Spleen (tissue), 11 donors: ENCODE measurements at regions not wholly inside any gene's neighbourhood (a gene's known extent, or its start where the extent isn't known, plus 50 kb on each side); places are given as distances from the start of the nearest gene placed in this dataset.
"Not testable (repeated sequence)": the region's sequence is repeated elsewhere in the genome, so short reads cannot be mapped to it uniquely, and the experiment has no call there.

ENCODE experiments used
- DNase-seq: peaks from one replicate; pipeline ENCODE4 v3.0.0-alpha.2; 2020
- H3K27ac ChIP-seq, 8 donors: fragments of 200-600 bp; sonication (generic) in 7 of 8; 1 replicate in 4 of 8; 2 replicates in 4 of 8; pipeline versions ENCODE4 v1.5.0 to v1.8.0; 2016 to 2021; ENCODE audit warnings: inconsistent platforms in 4 of 8, mild to moderate bottlenecking in 4 of 8, moderate library complexity in 1 of 8
- H3K27me3 ChIP-seq, 7 donors: fragments of 200-600 bp; sonication (generic) in 6 of 7; replicated peaks in 1 of 7; 1 replicate in 4 of 7; 2 replicates in 3 of 7; pipeline versions ENCODE4 v1.5.0 to v1.8.0; 2016 to 2021; ENCODE audit warnings: inconsistent platforms in 3 of 7, mild to moderate bottlenecking in 1 of 7
- H3K36me3 ChIP-seq, 6 donors: fragments of 200-600 bp; sonication (generic) in 5 of 6; 1 replicate in 4 of 6; 2 replicates in 2 of 6; pipeline versions ENCODE4 v1.5.0 to v1.8.0; 2016 to 2021; ENCODE audit warnings: inconsistent platforms in 2 of 6
- H3K4me1 ChIP-seq, 6 donors: fragments of 200-600 bp; sonication (generic) in 5 of 6; 1 replicate in 3 of 6; 2 replicates in 3 of 6; pipeline versions ENCODE4 v1.5.0 to v1.8.0; 2016 to 2021; ENCODE audit warnings: inconsistent platforms in 3 of 6
- H3K4me3 ChIP-seq, 8 donors: fragments of 200-600 bp; sonication (generic) in 7 of 8; 1 replicate in 4 of 8; 2 replicates in 4 of 8; pipeline versions ENCODE4 v1.5.0 to v1.8.0; 2016 to 2021; ENCODE audit warnings: inconsistent platforms in 4 of 8, mild to moderate bottlenecking in 4 of 8, moderate library complexity in 2 of 8
- H3K9me3 ChIP-seq, 8 donors: fragments of 200-600 bp; sonication (generic) in 7 of 8; 1 replicate in 4 of 8; 2 replicates in 4 of 8; pipeline versions ENCODE4 v1.5.0 to v1.8.0; 2016 to 2021; ENCODE audit warnings: inconsistent platforms in 4 of 8
- POLR2A ChIP-seq, 3 donors: fragments of 450-650 bp; IDR thresholded peaks; one replicate each; pipeline ENCODE4 v1.5.1; 2017; ENCODE audit warnings: antibody characterized with exemption in 3 of 3, mild to moderate bottlenecking in 1 of 3
- POLR2AphosphoS5 ChIP-seq, 3 donors: sonication (generic); formaldehyde crosslinking; IDR thresholded peaks; one replicate each; pipeline ENCODE4 v1.5.1; 2017; ENCODE audit warnings: antibody characterized with exemption in 3 of 3
- WGBS, 5 donors: extraction: QIAGEN DNeasy Blood & Tissue Kit in 3 of 5; methylation state at CpG; one replicate each; pipeline versions ENCODE4 v1.1.5 to v1.1.7; 2013 to 2018; 5-methylcytosine and 5-hydroxymethylcytosine counted together
- intact Hi-C: fragments of 100-400 bp; cut with DNase I; formaldehyde crosslinking; loops from one replicate; pipeline ENCODE4 v1.15.0; 2023; ENCODE audit warnings: low total_unique reads
- TF ChIP-seq, protein P1 (sequence below), 11 experiments: fragments of 200-600 bp in 7 of 11; fragments of 450-650 bp in 4 of 11; sonication (generic) in 4 of 11; IDR thresholded peaks in 8 of 11; conservative IDR thresholded peaks in 3 of 11; 1 replicate in 7 of 11; 2 replicates in 4 of 11; pipeline versions ENCODE4 v1.4.0 to v1.8.0; 2016 to 2021; ENCODE audit warnings: antibody characterized with exemption in 11 of 11, inconsistent platforms in 4 of 11, mild to moderate bottlenecking in 1 of 11
- donor health status: healthy with polysubstance abuse.
- donor health status: DM: no; HTN: no; CAD: no; lungs with moderate emphysema.
- donor health status: DM: no; HTN: no; CAD: no.
- donor health status: Bipolar disorder and iron deficiency.
- donor health status: healthy.
- donor health status: DM: no; HTN: no; CAD: no.
- donor health status: DM: yes; HTN: yes; CAD: no.

DNA sequence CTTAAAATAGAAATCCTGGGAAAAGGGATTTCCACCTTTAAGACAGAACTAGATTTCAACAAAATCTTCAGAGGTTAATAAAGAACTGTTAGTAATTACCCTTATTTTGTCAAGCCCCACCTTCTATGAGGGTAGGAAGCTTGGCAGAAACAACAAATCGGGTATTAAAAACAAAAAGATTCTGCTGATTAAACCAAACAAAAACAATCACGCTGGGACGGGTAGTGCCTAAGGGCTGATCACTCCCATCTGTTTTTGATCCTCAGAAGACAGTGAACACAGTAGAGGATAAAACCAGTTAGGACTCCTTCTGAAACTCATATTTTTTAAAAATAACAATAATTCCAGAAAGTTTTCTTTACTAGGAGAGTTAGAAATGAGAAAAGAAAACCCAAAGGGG lies 441.3 kb upstream of the API5 start:
- Histone ChIP-seq H3K36me3 (no peaks in the 10 kb centered on the region), H3K27ac (no peak overlapping the region), H3K27me3 (no peaks in the 10 kb centered on the region), H3K9me3 (peaks cover 0 to 8% (median 0%) of the 10 kb centered on the region in 8 donors), H3K4me3 (no peak overlapping the region), H3K4me1 (no peaks in the 10 kb centered on the region)
- DNase-seq = no peak
- TF ChIP-seq, protein P1, sequence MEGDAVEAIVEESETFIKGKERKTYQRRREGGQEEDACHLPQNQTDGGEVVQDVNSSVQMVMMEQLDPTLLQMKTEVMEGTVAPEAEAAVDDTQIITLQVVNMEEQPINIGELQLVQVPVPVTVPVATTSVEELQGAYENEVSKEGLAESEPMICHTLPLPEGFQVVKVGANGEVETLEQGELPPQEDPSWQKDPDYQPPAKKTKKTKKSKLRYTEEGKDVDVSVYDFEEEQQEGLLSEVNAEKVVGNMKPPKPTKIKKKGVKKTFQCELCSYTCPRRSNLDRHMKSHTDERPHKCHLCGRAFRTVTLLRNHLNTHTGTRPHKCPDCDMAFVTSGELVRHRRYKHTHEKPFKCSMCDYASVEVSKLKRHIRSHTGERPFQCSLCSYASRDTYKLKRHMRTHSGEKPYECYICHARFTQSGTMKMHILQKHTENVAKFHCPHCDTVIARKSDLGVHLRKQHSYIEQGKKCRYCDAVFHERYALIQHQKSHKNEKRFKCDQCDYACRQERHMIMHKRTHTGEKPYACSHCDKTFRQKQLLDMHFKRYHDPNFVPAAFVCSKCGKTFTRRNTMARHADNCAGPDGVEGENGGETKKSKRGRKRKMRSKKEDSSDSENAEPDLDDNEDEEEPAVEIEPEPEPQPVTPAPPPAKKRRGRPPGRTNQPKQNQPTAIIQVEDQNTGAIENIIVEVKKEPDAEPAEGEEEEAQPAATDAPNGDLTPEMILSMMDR (IDR thresholded peaks at IDR 0.05 in 8 of 11, conservative IDR thresholded peaks at IDR 0.05 in 3 of 11) = no peak
- no peak for TF ChIP-seq POLR2AphosphoS5 (IDR thresholded peaks at IDR 0.05)
- no peak for TF ChIP-seq POLR2A (IDR thresholded peaks at IDR 0.05)
- 64 to 79% (median 67%) methylated on average over 3 of the region's 3 CpGs for WGBS, 5 donors
- intact Hi-C loops = no loop called here

DNA sequence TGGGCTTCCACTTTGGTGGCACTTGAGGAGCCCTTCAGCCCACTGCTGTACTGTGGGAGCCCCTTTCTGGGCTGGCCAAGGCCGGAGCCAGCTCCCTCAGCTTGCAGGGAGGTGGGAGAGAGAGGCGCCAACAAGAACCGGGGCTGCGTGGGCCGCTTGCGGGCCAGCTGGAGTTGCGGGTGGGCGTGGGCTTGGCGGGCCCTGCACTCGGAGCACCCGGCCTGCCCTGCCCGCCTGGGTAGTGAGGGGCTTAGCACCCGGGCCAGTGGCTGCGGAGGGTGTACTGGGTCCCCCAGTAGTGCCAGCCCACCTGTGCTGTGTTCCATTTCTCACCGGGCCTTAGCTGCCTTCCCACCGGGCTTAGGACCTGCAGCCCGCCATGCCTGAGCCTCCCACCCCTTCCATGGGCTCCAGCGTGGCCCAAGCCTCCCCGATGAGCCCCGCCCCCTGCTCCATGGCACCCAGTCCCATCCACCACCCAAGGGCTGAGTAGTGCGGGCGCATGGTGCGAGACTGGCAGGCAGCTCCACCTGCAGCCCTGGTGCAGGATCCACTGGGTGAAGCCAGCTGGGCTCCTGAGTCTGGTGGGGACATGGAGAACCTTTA lies 437.9 kb upstream of the API5 start:
- WGBS, 5 donors = 88 to 94% (median 90%) methylated on average over 10 to 23 of the region's 23 CpGs
- DNase-seq = peak; percentile 68
- H3K9me3 ChIP-seq, H3K4me3 ChIP-seq, H3K27ac ChIP-seq, H3K27me3 ChIP-seq, H3K4me1 ChIP-seq, H3K36me3 ChIP-seq, intact Hi-C loops: not testable (repeated sequence)

DNA sequence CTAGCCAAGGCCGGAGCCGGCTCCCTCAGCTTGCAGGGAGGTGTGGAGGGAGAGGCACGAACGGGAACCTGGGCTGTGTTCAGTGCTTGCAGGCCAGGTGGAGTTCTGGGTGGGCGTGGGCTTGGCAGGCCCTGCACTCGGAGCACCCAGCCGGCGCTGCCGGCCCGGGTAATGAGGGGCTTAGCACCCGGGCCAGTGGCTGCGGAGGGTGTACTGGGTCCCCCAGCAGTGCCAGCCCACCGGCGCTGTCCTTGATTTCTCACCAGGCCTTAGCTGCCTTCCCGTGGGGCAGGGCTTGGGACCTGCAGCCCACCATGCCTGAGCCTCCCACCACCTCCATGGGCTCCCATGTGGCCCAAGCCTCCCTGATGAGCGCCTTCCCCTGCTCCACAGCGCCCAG lies 430.5 kb upstream of the API5 start:
- H3K27ac ChIP-seq, DNase-seq, H3K4me1 ChIP-seq, intact Hi-C loops, H3K27me3 ChIP-seq, H3K4me3 ChIP-seq, H3K36me3 ChIP-seq: not testable (repeated sequence)
- peaks cover 0 to 42% (median 15%) of the 10 kb centered on the region in 8 donors for H3K9me3 ChIP-seq
- WGBS, 5 donors = 72 to 96% (median 89%) methylated on average over 9 to 17 of the region's 17 CpGs

DNA sequence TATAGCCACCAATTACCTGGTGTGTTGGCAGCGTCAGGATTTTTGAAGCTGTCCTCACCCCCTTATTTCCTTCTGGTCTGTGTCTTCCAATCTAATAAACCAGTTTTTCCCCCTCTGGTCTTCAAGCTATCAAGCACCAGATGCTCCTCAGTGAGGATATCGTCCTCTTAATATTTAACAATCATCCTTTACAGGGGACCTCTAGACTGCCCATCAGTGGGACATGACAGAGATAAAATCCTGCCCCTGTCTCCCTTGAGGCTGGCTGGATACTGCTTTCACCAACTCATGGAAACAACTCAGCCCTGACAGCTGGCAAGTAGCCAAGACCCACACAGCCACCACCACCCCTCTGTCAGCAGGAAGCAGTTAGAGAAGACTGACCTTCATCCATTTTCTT lies 421.0 kb upstream of the API5 start:
- no peak overlapping the region for H3K27ac ChIP-seq
- H3K36me3 ChIP-seq = no peaks in the 10 kb centered on the region
- TF ChIP-seq POLR2A (IDR thresholded peaks at IDR 0.05) (no peak), POLR2AphosphoS5 (IDR thresholded peaks at IDR 0.05) (no peak)
- TF ChIP-seq, protein P1 (IDR thresholded peaks at IDR 0.05 in 8 of 11, conservative IDR thresholded peaks at IDR 0.05 in 3 of 11) = no peak
- intact Hi-C loops = no loop called here
- H3K27me3 ChIP-seq = no peaks in the 10 kb centered on the region
- H3K4me3 ChIP-seq = no peak overlapping the region
- no peaks in the 10 kb centered on the region for H3K9me3 ChIP-seq
- no peaks in the 10 kb centered on the region for H3K4me1 ChIP-seq
- 56 to 79% (median 68%) methylated on average over 2 of the region's 2 CpGs for WGBS, 5 donors
- no peak for DNase-seq

DNA sequence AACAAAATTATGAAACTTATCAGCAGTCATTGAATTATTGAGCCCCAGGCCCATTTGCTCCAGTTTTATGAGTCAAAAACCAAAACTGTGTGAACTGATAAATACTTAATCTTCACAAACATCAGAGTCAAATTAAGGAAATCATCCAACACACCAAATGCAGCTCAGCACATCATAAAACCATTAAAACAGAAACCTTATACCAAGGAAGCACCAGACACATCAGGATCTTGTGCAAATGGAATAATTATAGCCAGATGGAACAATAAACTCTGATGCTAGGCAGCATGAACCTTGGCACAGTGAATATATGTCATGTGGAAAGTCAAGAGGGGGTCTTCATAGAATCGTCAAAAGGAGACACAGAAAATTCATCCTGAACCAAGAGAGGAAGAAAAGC lies 410.7 kb upstream of the API5 start:
- WGBS, 5 donors = 51 to 76% (median 75%) methylated on average over 1 of the region's 1 CpG
- Histone ChIP-seq H3K4me3 (no peak overlapping the region), H3K9me3 (peaks cover 0 to 25% (median 4%) of the 10 kb centered on the region in 8 donors), H3K4me1 (no peaks in the 10 kb centered on the region), H3K27ac (no peak overlapping the region), H3K27me3 (no peaks in the 10 kb centered on the region), H3K36me3 (no peaks in the 10 kb centered on the region)
- intact Hi-C loops = no loop called here
- no peak for TF ChIP-seq POLR2AphosphoS5 (IDR thresholded peaks at IDR 0.05)
- TF ChIP-seq POLR2A (IDR thresholded peaks at IDR 0.05) = no peak
- TF ChIP-seq, protein P1 (IDR thresholded peaks at IDR 0.05 in 8 of 11, conservative IDR thresholded peaks at IDR 0.05 in 3 of 11) = no peak
- DNase-seq = no peak
